ENCODE measurements at regions not wholly inside any gene's neighbourhood (a gene's known extent, or its start where the extent isn't known, plus 50 kb on each side); places are given as distances from the start of the nearest gene placed in this dataset.
"Not testable (repeated sequence)": the region's sequence is repeated elsewhere in the genome, so short reads cannot be mapped to it uniquely, and the experiment has no call there.

DNA sequence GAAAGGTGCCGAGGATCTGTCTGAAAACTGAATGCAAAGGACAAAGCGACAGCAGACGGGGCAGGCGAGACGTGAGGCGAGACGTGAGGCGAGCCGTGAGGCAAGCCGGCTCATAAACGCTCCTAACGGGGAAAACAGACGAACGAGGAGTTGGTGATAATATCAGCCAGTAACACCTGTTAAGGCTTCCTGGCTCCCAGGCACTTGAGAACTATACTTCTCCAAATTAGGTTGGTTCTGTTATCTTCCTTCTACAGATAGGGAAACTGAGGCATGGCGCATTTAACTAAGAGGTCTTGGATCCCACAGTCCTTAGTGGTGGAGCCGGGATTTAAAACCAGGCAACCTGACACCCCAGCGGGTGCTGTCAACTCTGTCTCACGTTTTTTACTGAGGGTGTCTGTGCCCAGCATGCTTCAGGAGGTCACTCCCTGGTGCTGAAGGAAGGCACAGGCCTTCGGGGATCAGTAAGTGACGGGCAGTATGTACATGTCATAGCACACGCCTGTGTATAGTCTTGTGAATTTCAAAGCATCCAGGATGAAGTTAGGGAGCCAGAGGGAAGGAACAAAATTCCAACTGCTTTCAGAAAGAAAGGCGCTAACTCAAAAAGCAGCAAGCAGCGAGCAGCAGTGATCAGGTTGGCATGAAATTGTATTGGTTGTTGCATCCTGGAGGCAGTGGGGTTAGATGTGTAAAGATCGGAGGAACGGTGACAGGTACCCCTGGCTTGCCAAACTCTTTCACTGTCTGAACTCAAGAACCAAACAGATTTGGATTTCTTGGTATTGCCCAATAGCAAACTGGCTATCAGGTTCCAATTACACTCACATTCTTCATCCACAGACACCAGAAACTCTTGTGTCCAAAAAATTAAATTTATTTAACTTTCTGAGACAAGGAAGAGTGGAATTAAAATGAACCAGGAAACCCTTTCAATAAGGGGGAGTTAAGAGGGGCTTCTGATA, 318.7 kb downstream of the THBS2 start:
- TF ChIP-seq, protein P1, sequence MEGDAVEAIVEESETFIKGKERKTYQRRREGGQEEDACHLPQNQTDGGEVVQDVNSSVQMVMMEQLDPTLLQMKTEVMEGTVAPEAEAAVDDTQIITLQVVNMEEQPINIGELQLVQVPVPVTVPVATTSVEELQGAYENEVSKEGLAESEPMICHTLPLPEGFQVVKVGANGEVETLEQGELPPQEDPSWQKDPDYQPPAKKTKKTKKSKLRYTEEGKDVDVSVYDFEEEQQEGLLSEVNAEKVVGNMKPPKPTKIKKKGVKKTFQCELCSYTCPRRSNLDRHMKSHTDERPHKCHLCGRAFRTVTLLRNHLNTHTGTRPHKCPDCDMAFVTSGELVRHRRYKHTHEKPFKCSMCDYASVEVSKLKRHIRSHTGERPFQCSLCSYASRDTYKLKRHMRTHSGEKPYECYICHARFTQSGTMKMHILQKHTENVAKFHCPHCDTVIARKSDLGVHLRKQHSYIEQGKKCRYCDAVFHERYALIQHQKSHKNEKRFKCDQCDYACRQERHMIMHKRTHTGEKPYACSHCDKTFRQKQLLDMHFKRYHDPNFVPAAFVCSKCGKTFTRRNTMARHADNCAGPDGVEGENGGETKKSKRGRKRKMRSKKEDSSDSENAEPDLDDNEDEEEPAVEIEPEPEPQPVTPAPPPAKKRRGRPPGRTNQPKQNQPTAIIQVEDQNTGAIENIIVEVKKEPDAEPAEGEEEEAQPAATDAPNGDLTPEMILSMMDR (IDR thresholded peaks at IDR 0.05; ENCODE audit: borderline replicate concordance, extremely low read depth, insufficient read depth): no peak
- intact Hi-C loops (cut with DNase I): no loop called here
- Histone ChIP-seq H3K27me3 (ENCODE audit: control insufficient read depth, insufficient read depth, low read length) (no peaks in the 10 kb centered on the region), H3K9me3 (ENCODE audit: control insufficient read depth in 2 of 3, insufficient read depth in 1 of 3, low read length in 3 of 3) (no peaks in the 10 kb centered on the region), H3K4me3 (ENCODE audit: low read length in 3 of 3) (no peak overlapping the region), H3K27ac (ENCODE audit: low read depth in 2 of 2, low read length in 2 of 2) (no peak overlapping the region), H3K9ac (ENCODE audit: low read length in 3 of 3) (no peak overlapping the region), H3K36me3 (ENCODE audit: control insufficient read depth in 2 of 3, insufficient read depth in 3 of 3, low read length in 3 of 3) (no peaks in the 10 kb centered on the region), H3K4me1 (ENCODE audit: control insufficient read depth in 2 of 3, insufficient read depth in 2 of 3, low read depth in 1 of 3, low read length in 3 of 3) (peaks cover 0 to 2% (median 0%) of the 10 kb centered on the region in 3 donors)
- DNase-seq: peak in 1 of 5 donors; percentile 48
- no peak for FAIRE-seq

DNA sequence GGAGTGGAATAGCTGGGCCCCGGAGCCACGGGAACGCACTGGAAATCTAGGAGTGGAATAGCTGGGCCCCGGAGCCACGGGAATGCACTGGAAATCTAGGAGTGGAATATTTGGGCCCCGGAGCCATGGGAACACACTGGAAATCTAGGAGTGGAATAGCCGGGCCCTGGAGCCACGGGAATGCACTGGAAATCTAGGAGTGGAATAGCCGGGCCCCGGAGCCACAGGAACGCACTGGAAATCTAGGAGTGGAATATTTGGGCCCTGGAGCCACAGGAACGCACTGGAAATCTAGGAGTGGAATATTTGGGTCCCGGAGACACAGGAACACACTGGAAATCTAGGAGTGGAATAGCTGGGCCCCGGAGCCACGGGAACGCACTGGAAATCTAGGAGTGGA, 321.5 kb downstream of the THBS2 start:
- H3K27ac ChIP-seq (ENCODE audit: low read depth in 2 of 2, low read length in 2 of 2); H3K9ac ChIP-seq (ENCODE audit: low read length in 3 of 3); H3K4me1 ChIP-seq (ENCODE audit: control insufficient read depth in 2 of 3, insufficient read depth in 2 of 3, low read depth in 1 of 3, low read length in 3 of 3); H3K36me3 ChIP-seq (ENCODE audit: control insufficient read depth in 2 of 3, insufficient read depth in 3 of 3, low read length in 3 of 3); H3K27me3 ChIP-seq (ENCODE audit: control insufficient read depth, insufficient read depth, low read length); intact Hi-C loops (cut with DNase I); FAIRE-seq; DNase-seq; H3K9me3 ChIP-seq (ENCODE audit: control insufficient read depth in 2 of 3, insufficient read depth in 1 of 3, low read length in 3 of 3); H3K4me3 ChIP-seq (ENCODE audit: low read length in 3 of 3): not testable (repeated sequence)

DNA sequence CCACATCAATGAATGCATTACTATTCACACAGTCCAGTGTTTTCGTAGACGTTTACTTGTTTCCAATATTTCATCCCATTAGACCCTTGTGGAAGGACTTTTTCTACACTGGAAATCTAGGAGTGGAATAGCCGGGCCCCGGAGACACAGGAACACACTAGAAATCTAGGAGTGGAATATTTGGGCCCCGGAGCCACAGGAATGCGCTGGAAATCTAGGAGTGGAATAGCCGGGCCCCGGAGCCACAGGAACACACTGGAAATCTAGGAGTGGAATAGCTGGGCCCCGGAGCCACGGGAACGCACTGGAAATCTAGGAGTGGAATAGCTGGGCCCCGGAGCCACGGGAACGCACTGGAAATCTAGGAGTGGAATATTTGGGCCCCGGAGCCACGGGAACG, 322.6 kb downstream of the THBS2 start:
- H3K27me3 ChIP-seq (ENCODE audit: control insufficient read depth, insufficient read depth, low read length); intact Hi-C loops (cut with DNase I); DNase-seq; H3K36me3 ChIP-seq (ENCODE audit: control insufficient read depth in 2 of 3, insufficient read depth in 3 of 3, low read length in 3 of 3); H3K27ac ChIP-seq (ENCODE audit: low read depth in 2 of 2, low read length in 2 of 2); H3K9ac ChIP-seq (ENCODE audit: low read length in 3 of 3); FAIRE-seq; H3K4me3 ChIP-seq (ENCODE audit: low read length in 3 of 3); H3K4me1 ChIP-seq (ENCODE audit: control insufficient read depth in 2 of 3, insufficient read depth in 2 of 3, low read depth in 1 of 3, low read length in 3 of 3); H3K9me3 ChIP-seq (ENCODE audit: control insufficient read depth in 2 of 3, insufficient read depth in 1 of 3, low read length in 3 of 3): not testable (repeated sequence)

DNA sequence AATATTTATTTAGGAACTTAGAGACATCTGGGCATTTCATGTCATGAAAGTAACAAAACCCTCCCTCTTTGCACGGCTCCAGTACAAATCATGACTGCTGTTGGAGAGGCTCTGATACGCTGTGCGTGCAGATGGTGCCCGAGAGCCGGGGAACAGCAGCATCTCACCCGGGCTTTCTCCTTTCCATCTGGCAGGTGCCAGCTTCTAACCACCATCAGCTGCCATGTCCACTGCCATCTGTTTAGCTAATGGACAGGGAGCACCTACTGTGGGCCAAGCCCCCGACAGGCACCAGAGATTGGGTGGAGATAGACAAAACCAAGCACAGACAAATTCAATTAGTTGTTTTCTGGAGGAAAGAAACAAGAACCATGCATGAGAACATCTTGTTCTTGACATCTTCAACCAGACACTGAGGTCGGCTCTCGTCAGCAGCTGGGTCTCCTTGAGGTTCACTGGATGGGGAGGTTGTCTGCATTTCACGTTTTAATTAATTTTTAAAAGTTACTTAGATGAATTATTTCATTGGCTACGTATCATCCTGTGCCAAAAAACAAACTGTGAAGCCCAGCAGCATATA, 323.7 kb downstream of the THBS2 start:
- Histone ChIP-seq H3K36me3 (ENCODE audit: control insufficient read depth in 2 of 3, insufficient read depth in 3 of 3, low read length in 3 of 3) (no peaks in the 10 kb centered on the region), H3K9me3 (ENCODE audit: control insufficient read depth in 2 of 3, insufficient read depth in 1 of 3, low read length in 3 of 3) (no peaks in the 10 kb centered on the region), H3K4me1 (ENCODE audit: control insufficient read depth in 2 of 3, insufficient read depth in 2 of 3, low read depth in 1 of 3, low read length in 3 of 3) (peaks cover 0 to 2% (median 0%) of the 10 kb centered on the region in 3 donors), H3K27me3 (ENCODE audit: control insufficient read depth, insufficient read depth, low read length) (no peaks in the 10 kb centered on the region), H3K4me3 (ENCODE audit: low read length in 3 of 3) (no peak overlapping the region), H3K9ac (ENCODE audit: low read length in 3 of 3) (no peak overlapping the region), H3K27ac (ENCODE audit: low read depth in 2 of 2, low read length in 2 of 2) (no peak overlapping the region)
- intact Hi-C loops (cut with DNase I): no loop called here
- TF ChIP-seq, protein P1 (IDR thresholded peaks at IDR 0.05; ENCODE audit: borderline replicate concordance, extremely low read depth, insufficient read depth): no peak
- DNase-seq: no peak
- FAIRE-seq: no peak
